RWPE1 (cell line): ENCODE measurements at regions not wholly inside any gene's neighbourhood (a gene's known extent, or its start where the extent isn't known, plus 50 kb on each side); places are given as distances from the start of the nearest gene placed in this dataset.

Source experiments
- CTCF ChIA-PET: fragments of 350-600 bp; sonication (Branson Sonifier 250); formaldehyde crosslinking; extraction: SDS; loops from one replicate; lab custom pipeline; 2021; lab: Yijun Ruan, JAX
- POLR2A ChIA-PET: fragments of 400-600 bp; formaldehyde crosslinking; extraction: SDS; loops from one replicate; lab custom pipeline; 2020; ENCODE audit warnings: antibody characterized with exemption; ENCODE audit not compliant: low non-redundant PET; lab: Yijun Ruan, JAX
- DNase-seq: peaks from one replicate; pipeline ENCODE4 v3.0.0; 2012; ENCODE audit warnings: low spot score
- H3K27ac ChIP-seq: fragments of 450-650 bp; 2 replicates; pipeline ENCODE4 v1.5.1; 2017
- CTCF ChIP-seq: fragments of 450-650 bp; conservative IDR thresholded peaks from 2 replicates; pipeline ENCODE4 v1.5.1; 2017; ENCODE audit warnings: low read depth, mild to moderate bottlenecking

- peak; percentile 84 for TF ChIP-seq CTCF
- DNase-seq = peak; percentile 33
- H3K27ac ChIP-seq = no peak overlapping the region
- CTCF ChIA-PET = interaction anchor here (0.6 to 5.8 kb wide), 22 partner anchors 9 to 646 kb away, joined by 3 to 87 read pairs (median 4); partner anchors contain the start of gene SERPINE2
- POLR2A ChIA-PET = no interaction called here
These were observed 117.6 kb downstream of the FAM124B start for GRCh38 chr2:224284134-224284946.

- TF ChIP-seq CTCF = no peak
- no peak for DNase-seq
- ChIA-PET POLR2A (no interaction called here), CTCF (interaction anchor here (0.7 to 5.8 kb wide), 8 partner anchors 9 to 646 kb away, joined by 3 to 87 read pairs (median 6); partner anchors contain the start of gene SERPINE2)
- H3K27ac ChIP-seq = no peak overlapping the region
These were observed 118.4 kb downstream of the FAM124B start for GRCh38 chr2:224283466-224283965.

- CTCF ChIA-PET = interaction anchor here (4.1 to 5.8 kb wide), 2 partner anchors 288 to 311 kb away, joined by 76 to 87 read pairs; no protein-coding TSS in a partner anchor
- no peak for TF ChIP-seq CTCF
- POLR2A ChIA-PET = no interaction called here
These were observed 120.5 kb downstream of the FAM124B start for GRCh38 chr2:224281374-224281773.

GRCh38 chr2:224278531-224278930, 123.4 kb downstream of the FAM124B start:
- ChIA-PET CTCF (interaction anchor here (1.7 kb wide), 1 partner anchor 240 kb away, joined by 5 read pairs; the partner anchor contains the start of gene SERPINE2), POLR2A (no interaction called here)
- no peak overlapping the region for H3K27ac ChIP-seq
- no peak for TF ChIP-seq CTCF
- no peak for DNase-seq

More at GRCh38 chr2:224281374-224281773, 120.5 kb downstream of the FAM124B start:
- no peak for DNase-seq
- no peak overlapping the region for H3K27ac ChIP-seq

- DNase-seq = no peak
- H3K27ac ChIP-seq = no peak overlapping the region
- POLR2A ChIA-PET = no interaction called here
- CTCF ChIA-PET = interaction anchor here (1.0 kb wide), 1 partner anchor 10 kb away, joined by 3 read pairs; no protein-coding TSS in a partner anchor
- no peak for TF ChIP-seq CTCF
These were observed 125.7 kb downstream of the FAM124B start for GRCh38 chr2:224276251-224276650.

- CTCF ChIA-PET = no interaction called here
- no peak overlapping the region for H3K27ac ChIP-seq
These were observed 129.5 kb downstream of the FAM124B start for GRCh38 chr2:224272237-224272910.

More at GRCh38 chr2:224272237-224272910, 129.5 kb downstream of the FAM124B start:
- DNase-seq = no peak
- TF ChIP-seq CTCF = no peak
- POLR2A ChIA-PET = no interaction called here
